ENCODE measurements at regions not wholly inside any gene's neighbourhood (a gene's known extent, or its start where the extent isn't known, plus 50 kb on each side); places are given as distances from the start of the nearest gene placed in this dataset.

- Mint-ChIP-seq H3K27ac (ENCODE audit: unreplicated experiment) (no peak overlapping the region), H3K36me3 (ENCODE audit: insufficient read depth, unreplicated experiment) (no peaks in the 10 kb centered on the region), H3K9me3 (ENCODE audit: unreplicated experiment) (no peaks in the 10 kb centered on the region), H3K27me3 (ENCODE audit: insufficient read depth, unreplicated experiment) (peaks cover 10% of the 10 kb centered on the region), H3K4me1 (ENCODE audit: low read depth, unreplicated experiment) (no peaks in the 10 kb centered on the region), H3K4me3 (ENCODE audit: unreplicated experiment) (no peak overlapping the region)
- TF ChIP-seq CTCF (IDR thresholded peaks at IDR 0.05; ENCODE audit: insufficient read depth in 1 of 2, low read depth in 1 of 2, low read length in 1 of 2, severe bottlenecking in 1 of 2, unreplicated experiment in 1 of 2), result no peak
- ChIA-PET CTCF (no interaction called here), POLR2A (no interaction called here)
- Histone ChIP-seq H3K4me1 (no peaks in the 10 kb centered on the region), H3K4me3 (ENCODE audit: low read depth, low read length) (no peak overlapping the region), H3K27me3 (replicated peaks; ENCODE audit: control insufficient read depth, insufficient read depth, low read length) (no peaks in the 10 kb centered on the region), H3K36me3 (ENCODE audit: control insufficient read depth, insufficient read depth, low read length) (no peaks in the 10 kb centered on the region), H3K9me3 (no peaks in the 10 kb centered on the region)
- no peak for DNase-seq
- intact Hi-C loops (cut with micrococcal nuclease; ENCODE audit: unreplicated experiment), result no loop called here
- no TSS peak for BruUV-seq (replicated peaks)
Measured at GRCh38 chr2:41720331-41721251, 327.2 kb upstream of the PKDCC start.

- Histone ChIP-seq H3K4me1 (no peaks in the 10 kb centered on the region), H3K4me3 (ENCODE audit: low read depth, low read length) (no peak overlapping the region), H3K36me3 (ENCODE audit: control insufficient read depth, insufficient read depth, low read length) (no peaks in the 10 kb centered on the region), H3K27me3 (replicated peaks; ENCODE audit: control insufficient read depth, insufficient read depth, low read length) (no peaks in the 10 kb centered on the region), H3K9me3 (no peaks in the 10 kb centered on the region)
- H3K9me3 Mint-ChIP-seq (ENCODE audit: unreplicated experiment), result no peaks in the 10 kb centered on the region
- TF ChIP-seq CTCF (IDR thresholded peaks at IDR 0.05; ENCODE audit: insufficient read depth in 1 of 2, low read depth in 1 of 2, low read length in 1 of 2, severe bottlenecking in 1 of 2, unreplicated experiment in 1 of 2), result no peak
- ChIA-PET POLR2A (no interaction called here), CTCF (no interaction called here)
- peaks cover 7% of the 10 kb centered on the region for H3K27me3 Mint-ChIP-seq (ENCODE audit: insufficient read depth, unreplicated experiment)
- H3K36me3 Mint-ChIP-seq (ENCODE audit: insufficient read depth, unreplicated experiment), result no peaks in the 10 kb centered on the region
- intact Hi-C loops (cut with micrococcal nuclease; ENCODE audit: unreplicated experiment), result no loop called here
- no peak overlapping the region for H3K4me3 Mint-ChIP-seq (ENCODE audit: unreplicated experiment)
- H3K4me1 Mint-ChIP-seq (ENCODE audit: low read depth, unreplicated experiment), result no peaks in the 10 kb centered on the region
- DNase-seq, result no peak
- no TSS peak for BruUV-seq (replicated peaks)
- H3K27ac Mint-ChIP-seq (ENCODE audit: unreplicated experiment), result no peak overlapping the region
Measured at GRCh38 chr2:41722668-41723369, 325.0 kb upstream of the PKDCC start.

- H3K4me3 Mint-ChIP-seq (ENCODE audit: unreplicated experiment), result no peak overlapping the region
- no peaks in the 10 kb centered on the region for H3K36me3 Mint-ChIP-seq (ENCODE audit: insufficient read depth, unreplicated experiment)
- H3K27ac Mint-ChIP-seq (ENCODE audit: unreplicated experiment), result no peak overlapping the region
- H3K36me3 ChIP-seq (ENCODE audit: control insufficient read depth, insufficient read depth, low read length), result no peaks in the 10 kb centered on the region
- DNase-seq, result no peak
- ChIA-PET POLR2A (no interaction called here), CTCF (no interaction called here)
- no peaks in the 10 kb centered on the region for H3K9me3 ChIP-seq
- H3K4me3 ChIP-seq (ENCODE audit: low read depth, low read length), result no peak overlapping the region
- no peaks in the 10 kb centered on the region for H3K4me1 Mint-ChIP-seq (ENCODE audit: low read depth, unreplicated experiment)
- H3K4me1 ChIP-seq, result no peaks in the 10 kb centered on the region
- peaks cover 7% of the 10 kb centered on the region for H3K27me3 Mint-ChIP-seq (ENCODE audit: insufficient read depth, unreplicated experiment)
- H3K27me3 ChIP-seq (replicated peaks; ENCODE audit: control insufficient read depth, insufficient read depth, low read length), result no peaks in the 10 kb centered on the region
- intact Hi-C loops (cut with micrococcal nuclease; ENCODE audit: unreplicated experiment), result no loop called here
- TF ChIP-seq CTCF (IDR thresholded peaks at IDR 0.05; ENCODE audit: insufficient read depth in 1 of 2, low read depth in 1 of 2, low read length in 1 of 2, severe bottlenecking in 1 of 2, unreplicated experiment in 1 of 2), result no peak
- H3K9me3 Mint-ChIP-seq (ENCODE audit: unreplicated experiment), result no peaks in the 10 kb centered on the region
- BruUV-seq (replicated peaks), result no TSS peak
Measured at GRCh38 chr2:41723526-41723925, 324.3 kb upstream of the PKDCC start.
